ENCODE measurements at regions not wholly inside any gene's neighbourhood (a gene's known extent, or its start where the extent isn't known, plus 50 kb on each side); places are given as distances from the start of the nearest gene placed in this dataset.

DNA sequence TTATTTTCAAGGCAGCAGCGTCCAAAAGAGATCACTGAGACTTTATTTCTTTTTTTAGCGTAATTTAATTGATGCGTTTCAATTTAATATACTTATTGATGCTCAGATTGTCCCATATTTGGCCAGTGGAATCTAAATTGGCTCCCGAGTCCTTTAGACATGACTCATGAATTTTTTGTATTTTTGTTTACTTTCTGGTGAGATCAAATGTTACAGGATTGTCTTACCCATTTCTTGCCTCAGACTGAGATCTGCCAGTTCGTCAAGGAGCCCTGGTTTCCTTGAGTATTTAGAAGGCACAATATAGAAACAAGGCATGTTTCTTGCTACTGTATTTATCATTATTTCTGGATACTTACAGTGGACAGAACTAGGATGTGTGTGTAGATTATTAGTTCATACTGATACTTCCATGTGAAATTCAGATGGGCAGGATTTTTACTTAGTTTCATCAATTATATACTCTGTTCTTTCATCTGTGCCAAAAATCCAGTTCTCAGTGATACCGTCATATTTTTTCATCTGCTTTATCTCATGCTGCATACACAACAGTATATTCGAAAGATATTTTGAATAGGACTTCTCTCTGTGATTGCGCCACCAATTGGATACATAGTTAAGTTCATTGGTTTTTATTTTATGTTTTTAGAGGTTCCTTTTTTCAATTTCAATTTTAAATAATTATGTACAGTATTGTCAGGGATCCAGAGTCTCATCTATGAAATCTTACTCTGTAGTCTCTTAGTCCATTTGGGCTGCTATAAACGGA, 436.9 kb upstream of the C2CD4B start:
- Histone ChIP-seq H3K9ac (ENCODE audit: low read depth, low read length) (no peak overlapping the region), H3K27me3 (ENCODE audit: insufficient read depth, low read length) (no peaks in the 10 kb centered on the region), H3K27ac (ENCODE audit: low read length) (no peak overlapping the region), H3K4me1 (ENCODE audit: insufficient read depth, low read length) (peaks cover 4% of the 10 kb centered on the region; the same call in 1 of the 2 replicates), H3K9me3 (ENCODE audit: insufficient read depth, low read depth, low read length) (no peaks in the 10 kb centered on the region), H3K4me3 (ENCODE audit: low read length) (no peak overlapping the region), H3K36me3 (ENCODE audit: insufficient read depth, low read depth, low read length) (no peaks in the 10 kb centered on the region)

DNA sequence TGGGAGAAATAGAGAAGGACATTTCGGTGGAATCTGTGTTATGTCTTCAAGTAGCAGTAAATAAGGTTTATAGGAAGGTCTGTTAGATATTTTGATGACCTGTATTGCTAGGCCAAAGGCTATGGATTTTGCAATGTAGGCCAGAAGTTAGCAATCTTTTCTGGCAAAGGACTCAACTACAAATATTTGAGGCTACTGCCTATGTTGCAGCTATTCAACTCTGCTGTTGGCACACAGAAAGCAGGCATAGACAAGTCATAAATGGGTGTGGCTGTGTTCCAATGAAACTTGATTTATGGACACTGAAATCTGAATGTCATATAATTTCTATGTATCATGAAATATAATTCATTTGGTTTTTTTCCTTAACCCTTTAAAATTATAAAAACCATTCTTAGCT, 438.7 kb upstream of the C2CD4B start:
- Histone ChIP-seq H3K27me3 (ENCODE audit: insufficient read depth, low read length) (no peaks in the 10 kb centered on the region), H3K27ac (ENCODE audit: low read length) (no peak overlapping the region)

DNA sequence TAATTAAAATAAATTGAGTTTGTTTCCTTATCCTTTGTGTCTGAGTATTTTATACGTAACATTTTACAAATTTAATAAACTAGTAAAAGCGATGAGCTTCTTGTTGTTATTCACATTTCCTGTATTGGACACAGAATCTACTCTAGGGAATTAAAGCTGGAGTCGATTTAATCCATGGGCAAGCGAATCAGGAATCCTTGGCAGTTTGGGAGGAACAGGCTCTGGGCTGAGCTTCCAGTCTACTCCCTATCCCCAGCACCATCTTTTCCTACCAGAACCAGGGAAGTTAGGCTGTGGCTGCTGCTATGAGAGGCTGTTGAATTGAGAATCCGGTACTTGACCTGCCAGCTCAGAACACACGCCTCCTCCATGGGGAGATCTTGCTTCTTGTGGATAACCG, 437.3 kb upstream of the TPM1 start:
- H3K36me3 ChIP-seq (ENCODE audit: insufficient read depth, low read depth, low read length) = no peaks in the 10 kb centered on the region
- no peaks in the 10 kb centered on the region for H3K9me3 ChIP-seq (ENCODE audit: insufficient read depth, low read depth, low read length)
- no peak overlapping the region for H3K4me3 ChIP-seq (ENCODE audit: low read length)
- H3K27me3 ChIP-seq (ENCODE audit: insufficient read depth, low read length) = no peaks in the 10 kb centered on the region
- no peak overlapping the region for H3K27ac ChIP-seq (ENCODE audit: low read length)
- peaks cover under 1% of the 10 kb centered on the region; the same call in 1 of the 2 replicates for H3K4me1 ChIP-seq (ENCODE audit: insufficient read depth, low read length)
- no peak overlapping the region for H3K9ac ChIP-seq (ENCODE audit: low read depth, low read length)

More for the DNA sequence above, 438.7 kb upstream of the C2CD4B start:
- Histone ChIP-seq H3K36me3 (ENCODE audit: insufficient read depth, low read depth, low read length) (no peaks in the 10 kb centered on the region), H3K9ac (ENCODE audit: low read depth, low read length) (no peak overlapping the region), H3K4me1 (ENCODE audit: insufficient read depth, low read length) (peaks cover 4% of the 10 kb centered on the region; the same call in 1 of the 2 replicates), H3K9me3 (ENCODE audit: insufficient read depth, low read depth, low read length) (no peaks in the 10 kb centered on the region), H3K4me3 (ENCODE audit: low read length) (no peak overlapping the region)

DNA sequence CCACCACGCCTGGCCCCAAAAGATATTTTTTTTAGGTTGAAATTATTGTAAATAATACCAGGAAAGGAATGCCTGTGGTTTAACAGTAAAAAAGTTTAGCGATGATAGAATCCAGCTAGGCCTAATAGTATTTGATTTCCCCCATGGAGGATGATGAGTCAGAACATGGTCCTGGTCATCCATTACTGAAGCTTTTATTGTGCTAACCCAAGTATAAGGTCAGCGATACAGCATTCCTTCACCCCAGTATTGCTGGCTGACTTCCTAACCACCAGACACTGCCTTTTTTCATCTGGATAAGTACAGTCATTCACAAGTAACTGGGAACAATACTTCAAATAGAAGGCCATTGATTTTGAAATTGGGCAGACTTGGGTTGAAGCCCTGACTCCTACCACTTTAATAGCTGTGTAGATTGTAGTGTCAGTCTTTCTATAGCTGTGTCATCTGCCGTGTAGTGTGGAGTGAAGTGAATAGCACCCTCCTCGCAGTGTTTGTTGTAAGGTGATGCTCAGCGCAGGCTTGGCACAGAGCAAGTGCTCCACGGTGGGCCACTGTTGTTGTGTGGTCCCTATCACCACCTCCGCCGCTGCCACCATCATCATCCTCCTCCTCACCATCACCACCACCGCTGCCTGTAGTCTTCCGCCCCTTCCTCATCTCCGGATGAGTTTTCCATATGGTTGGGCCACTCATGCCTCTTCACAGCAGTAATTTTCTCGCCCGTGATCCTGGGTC, 436.0 kb upstream of the TPM1 start:
- H3K4me3 ChIP-seq (ENCODE audit: low read length) = no peak overlapping the region
- H3K9me3 ChIP-seq (ENCODE audit: insufficient read depth, low read depth, low read length) = no peaks in the 10 kb centered on the region
- no peak overlapping the region for H3K9ac ChIP-seq (ENCODE audit: low read depth, low read length)
- H3K27ac ChIP-seq (ENCODE audit: low read length) = no peak overlapping the region
- no peaks in the 10 kb centered on the region for H3K4me1 ChIP-seq (ENCODE audit: insufficient read depth, low read length)
- H3K36me3 ChIP-seq (ENCODE audit: insufficient read depth, low read depth, low read length) = no peaks in the 10 kb centered on the region
- no peaks in the 10 kb centered on the region for H3K27me3 ChIP-seq (ENCODE audit: insufficient read depth, low read length)

DNA sequence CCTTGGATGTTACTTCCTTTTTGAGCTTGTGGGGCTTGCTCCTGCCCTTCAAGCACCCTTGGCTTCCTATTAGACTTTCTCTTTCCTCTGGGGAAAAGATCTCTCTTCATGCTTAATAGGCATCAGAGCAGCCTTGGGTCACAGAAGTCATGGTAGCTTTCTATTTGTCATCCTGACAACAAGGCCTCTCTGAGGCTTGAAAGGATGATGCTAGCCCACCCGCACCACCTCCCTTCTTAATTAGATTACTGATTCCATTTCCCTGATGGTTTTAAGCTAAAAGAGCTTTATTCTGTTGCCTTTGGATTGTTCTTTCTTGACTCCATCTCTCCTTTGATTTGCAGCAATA, 435.5 kb upstream of the TPM1 start:
- no peak overlapping the region for H3K27ac ChIP-seq (ENCODE audit: low read length)
- no peak overlapping the region for H3K4me3 ChIP-seq (ENCODE audit: low read length)
- H3K27me3 ChIP-seq (ENCODE audit: insufficient read depth, low read length) = no peaks in the 10 kb centered on the region
- H3K9ac ChIP-seq (ENCODE audit: low read depth, low read length) = no peak overlapping the region
- 0 out of 2 replicates have a peak, but pooled peaks cover under 1% of the 10 kb centered on the region for H3K4me1 ChIP-seq (ENCODE audit: insufficient read depth, low read length)
- H3K36me3 ChIP-seq (ENCODE audit: insufficient read depth, low read depth, low read length) = no peaks in the 10 kb centered on the region
- no peaks in the 10 kb centered on the region for H3K9me3 ChIP-seq (ENCODE audit: insufficient read depth, low read depth, low read length)

DNA sequence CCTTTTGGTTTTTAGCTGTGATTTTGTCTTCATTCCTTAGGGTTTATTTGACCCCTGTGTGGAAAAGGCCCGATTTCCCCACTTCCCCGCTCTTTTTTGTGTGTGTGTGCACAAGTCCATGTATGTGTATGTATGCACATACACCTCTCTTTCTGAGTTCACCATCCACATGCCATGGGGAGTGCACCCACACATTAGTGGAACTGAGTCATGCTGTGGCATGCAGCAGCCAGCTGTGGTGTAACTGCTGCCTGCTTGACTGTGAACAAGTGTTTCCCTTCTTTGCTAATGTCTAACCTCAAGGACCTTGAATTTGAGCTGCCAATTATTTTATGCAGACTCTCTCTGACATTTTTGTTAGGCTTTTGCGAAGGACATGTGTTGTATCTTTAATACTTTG, 434.9 kb upstream of the TPM1 start:
- Histone ChIP-seq H3K27ac (ENCODE audit: low read length) (no peak overlapping the region), H3K27me3 (ENCODE audit: insufficient read depth, low read length) (no peaks in the 10 kb centered on the region), H3K9me3 (ENCODE audit: insufficient read depth, low read depth, low read length) (no peaks in the 10 kb centered on the region), H3K4me1 (ENCODE audit: insufficient read depth, low read length) (0 out of 2 replicates have a peak, but pooled peaks cover 4% of the 10 kb centered on the region), H3K9ac (ENCODE audit: low read depth, low read length) (no peak overlapping the region), H3K4me3 (ENCODE audit: low read length) (no peak overlapping the region), H3K36me3 (ENCODE audit: insufficient read depth, low read depth, low read length) (no peaks in the 10 kb centered on the region)

DNA sequence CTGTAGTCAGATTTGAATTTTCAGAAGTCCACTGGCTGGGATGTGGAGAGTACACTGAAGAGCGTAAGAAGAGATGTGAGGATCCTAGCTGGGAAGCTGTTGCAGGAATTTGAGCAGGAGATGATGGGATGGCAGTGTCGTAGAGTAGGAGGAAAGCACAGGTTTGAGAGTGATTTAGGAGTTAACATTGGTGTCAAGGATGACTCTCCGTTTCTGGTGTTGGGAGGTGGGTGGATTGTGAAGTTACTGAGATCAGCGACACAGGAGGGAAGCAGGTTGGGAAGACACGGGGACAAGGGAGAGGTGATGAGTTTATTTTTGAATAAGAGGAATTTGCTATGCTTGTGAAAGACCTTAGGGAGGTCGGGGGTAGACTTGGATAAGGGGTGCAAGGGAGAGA, 434.2 kb upstream of the TPM1 start:
- H3K27me3 ChIP-seq (ENCODE audit: insufficient read depth, low read length) = no peaks in the 10 kb centered on the region
- H3K4me3 ChIP-seq (ENCODE audit: low read length) = no peak overlapping the region
- H3K9ac ChIP-seq (ENCODE audit: low read depth, low read length) = no peak overlapping the region
- 0 out of 2 replicates have a peak, but pooled peaks cover 4% of the 10 kb centered on the region for H3K4me1 ChIP-seq (ENCODE audit: insufficient read depth, low read length)
- H3K36me3 ChIP-seq (ENCODE audit: insufficient read depth, low read depth, low read length) = no peaks in the 10 kb centered on the region
- no peaks in the 10 kb centered on the region for H3K9me3 ChIP-seq (ENCODE audit: insufficient read depth, low read depth, low read length)
- no peak overlapping the region for H3K27ac ChIP-seq (ENCODE audit: low read length)

DNA sequence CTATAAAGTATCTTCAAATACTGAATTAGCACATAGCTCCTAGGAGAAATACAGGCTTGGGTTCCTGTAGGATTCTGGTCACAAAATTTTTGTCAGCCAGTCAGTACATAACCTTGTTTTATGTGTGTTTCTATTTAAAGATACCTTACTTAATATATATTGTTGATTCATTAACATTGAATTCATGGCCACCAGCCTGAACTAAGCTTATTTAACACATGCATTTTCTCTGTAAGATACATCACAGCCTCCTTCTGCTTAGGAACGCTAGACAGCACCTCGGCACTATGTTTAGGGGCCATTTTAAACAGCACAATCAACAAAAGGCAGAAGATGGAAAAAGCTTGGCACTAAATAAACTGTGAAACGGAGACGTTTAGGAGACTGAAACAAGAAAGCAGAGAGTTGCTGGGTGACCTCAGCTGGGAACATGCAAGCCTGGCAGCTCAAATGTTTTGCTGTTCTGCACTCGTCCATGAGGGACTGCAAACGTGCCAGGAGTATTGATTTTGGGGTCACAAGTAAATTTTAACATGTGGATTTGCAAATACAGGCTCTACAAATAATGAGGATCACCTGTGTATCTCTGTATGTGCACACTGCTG, 432.2 kb upstream of the TPM1 start:
- Histone ChIP-seq H3K9me3 (ENCODE audit: insufficient read depth, low read depth, low read length) (no peaks in the 10 kb centered on the region), H3K27ac (ENCODE audit: low read length) (no peak overlapping the region), H3K4me3 (ENCODE audit: low read length) (no peak overlapping the region), H3K27me3 (ENCODE audit: insufficient read depth, low read length) (no peaks in the 10 kb centered on the region), H3K36me3 (ENCODE audit: insufficient read depth, low read depth, low read length) (no peaks in the 10 kb centered on the region), H3K4me1 (ENCODE audit: insufficient read depth, low read length) (0 out of 2 replicates have a peak, but pooled peaks cover 4% of the 10 kb centered on the region), H3K9ac (ENCODE audit: low read depth, low read length) (no peak overlapping the region)

DNA sequence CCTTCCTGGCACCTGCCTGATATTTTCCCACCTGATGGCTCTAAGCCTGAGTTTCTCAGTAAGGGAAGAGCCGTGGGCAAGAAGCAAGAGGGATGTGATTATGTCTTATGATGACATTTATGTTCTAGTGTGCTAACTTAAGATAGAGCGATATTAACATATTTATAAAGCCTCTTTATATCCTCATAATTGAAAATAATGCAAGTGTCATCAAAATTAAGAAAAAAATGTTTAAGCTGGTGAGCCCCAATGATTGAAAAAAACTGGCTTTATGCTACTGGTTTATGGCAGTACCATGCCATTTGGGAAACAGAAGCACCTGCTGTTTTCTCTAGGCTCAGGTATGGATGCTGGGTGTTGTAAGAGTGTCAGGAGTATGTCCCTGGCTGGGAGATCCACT, 431.5 kb upstream of the TPM1 start:
- no peak overlapping the region for H3K27ac ChIP-seq (ENCODE audit: low read length)

DNA sequence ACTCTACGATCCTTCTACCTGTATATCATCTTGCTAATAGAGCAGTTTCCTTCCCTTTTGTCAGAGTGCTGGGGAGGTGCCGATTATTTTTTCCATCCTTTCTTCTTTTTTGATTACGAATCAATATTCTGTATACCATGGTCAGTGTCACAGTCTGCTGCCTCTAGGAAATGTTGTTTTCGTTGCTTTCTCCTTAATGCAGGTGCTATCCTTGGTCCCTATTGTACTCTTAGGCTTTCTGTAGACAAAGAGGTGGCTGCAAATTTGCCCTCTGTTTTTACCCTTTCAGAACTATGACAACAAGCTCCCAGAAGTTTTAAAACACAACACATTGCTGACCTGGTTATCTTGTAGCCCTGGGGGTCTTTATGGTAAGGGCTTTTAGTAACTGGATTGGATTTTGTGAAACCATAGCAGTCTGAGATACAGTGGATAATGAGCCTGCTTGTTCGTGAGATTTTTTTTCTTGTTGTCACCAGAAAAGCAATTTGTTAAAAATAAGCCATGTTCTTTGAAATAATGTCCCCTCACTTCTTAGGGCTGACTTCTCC, 430.3 kb upstream of the TPM1 start:
- Histone ChIP-seq H3K36me3 (ENCODE audit: insufficient read depth, low read depth, low read length) (no peaks in the 10 kb centered on the region), H3K9ac (ENCODE audit: low read depth, low read length) (no peak overlapping the region), H3K9me3 (ENCODE audit: insufficient read depth, low read depth, low read length) (no peaks in the 10 kb centered on the region), H3K4me1 (ENCODE audit: insufficient read depth, low read length) (0 out of 2 replicates have a peak, but pooled peaks cover 4% of the 10 kb centered on the region), H3K27ac (ENCODE audit: low read length) (no peak overlapping the region), H3K4me3 (ENCODE audit: low read length) (no peak overlapping the region), H3K27me3 (ENCODE audit: insufficient read depth, low read length) (no peaks in the 10 kb centered on the region)

More for the DNA sequence above, 431.5 kb upstream of the TPM1 start:
- Histone ChIP-seq H3K9ac (ENCODE audit: low read depth, low read length) (no peak overlapping the region), H3K4me3 (ENCODE audit: low read length) (no peak overlapping the region), H3K36me3 (ENCODE audit: insufficient read depth, low read depth, low read length) (no peaks in the 10 kb centered on the region), H3K27me3 (ENCODE audit: insufficient read depth, low read length) (no peaks in the 10 kb centered on the region), H3K9me3 (ENCODE audit: insufficient read depth, low read depth, low read length) (no peaks in the 10 kb centered on the region), H3K4me1 (ENCODE audit: insufficient read depth, low read length) (0 out of 2 replicates have a peak, but pooled peaks cover 4% of the 10 kb centered on the region)

DNA sequence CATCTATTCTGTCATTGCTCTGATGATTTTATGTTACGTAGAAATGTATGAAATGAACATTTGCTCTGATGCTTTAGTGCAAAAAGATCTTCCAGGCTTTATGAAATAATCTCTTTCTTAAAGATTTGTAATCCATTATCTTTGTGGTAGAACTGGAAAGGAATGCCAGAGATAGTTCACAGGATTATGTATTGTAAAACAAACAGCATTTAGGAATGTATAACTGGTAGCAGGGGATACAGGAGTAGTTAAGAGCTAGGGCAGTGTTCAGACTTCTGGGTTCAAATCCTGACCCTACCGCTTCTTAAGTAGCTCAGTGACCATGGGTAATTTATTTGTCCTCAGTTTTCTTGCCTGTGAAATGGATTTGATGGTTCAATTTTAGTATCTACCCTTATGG, 429.8 kb upstream of the TPM1 start:
- no peaks in the 10 kb centered on the region for H3K9me3 ChIP-seq (ENCODE audit: insufficient read depth, low read depth, low read length)
- H3K36me3 ChIP-seq (ENCODE audit: insufficient read depth, low read depth, low read length) = no peaks in the 10 kb centered on the region
- H3K4me3 ChIP-seq (ENCODE audit: low read length) = no peak overlapping the region
- 0 out of 2 replicates have a peak, but pooled peaks cover 4% of the 10 kb centered on the region for H3K4me1 ChIP-seq (ENCODE audit: insufficient read depth, low read length)
- no peaks in the 10 kb centered on the region for H3K27me3 ChIP-seq (ENCODE audit: insufficient read depth, low read length)
- no peak overlapping the region for H3K9ac ChIP-seq (ENCODE audit: low read depth, low read length)
- no peak overlapping the region for H3K27ac ChIP-seq (ENCODE audit: low read length)

Data from iPS-20b (cell line).